ENCODE measurements at regions not wholly inside any gene's neighbourhood (a gene's known extent, or its start where the extent isn't known, plus 50 kb on each side); places are given as distances from the start of the nearest gene placed in this dataset.

GRCh38 chr7:17495655-17496394, 197.4 kb downstream of the AHR start:
- Histone ChIP-seq H3K4me3 (ENCODE audit: low read length) (no peak overlapping the region), H3K4me1 (ENCODE audit: insufficient read depth, low read length) (no peaks in the 10 kb centered on the region), H3K36me3 (ENCODE audit: insufficient read depth, low read length) (no peaks in the 10 kb centered on the region)

GRCh38 chr7:17497136-17497535, 198.7 kb downstream of the AHR start:
- no peaks in the 10 kb centered on the region for H3K4me1 ChIP-seq (ENCODE audit: insufficient read depth, low read length)

More at GRCh38 chr7:17495655-17496394, 197.4 kb downstream of the AHR start:
- Histone ChIP-seq H3K27me3 (ENCODE audit: insufficient read depth, low read length) (no peaks in the 10 kb centered on the region), H3K9me3 (ENCODE audit: low read length) (no peaks in the 10 kb centered on the region), H2AFZ (ENCODE audit: low read depth, low read length) (no peak overlapping the region)

GRCh38 chr7:17497549-17498167, 199.2 kb downstream of the AHR start:
- no peaks in the 10 kb centered on the region for H3K36me3 ChIP-seq (ENCODE audit: insufficient read depth, low read length)
- H3K4me3 ChIP-seq (ENCODE audit: low read length), result no peak overlapping the region
- H3K4me1 ChIP-seq (ENCODE audit: insufficient read depth, low read length), result no peaks in the 10 kb centered on the region
- H2AFZ ChIP-seq (ENCODE audit: low read depth, low read length), result no peak overlapping the region
- no peaks in the 10 kb centered on the region for H3K27me3 ChIP-seq (ENCODE audit: insufficient read depth, low read length)
- H3K9me3 ChIP-seq (ENCODE audit: low read length), result no peaks in the 10 kb centered on the region

More at GRCh38 chr7:17497136-17497535, 198.7 kb downstream of the AHR start:
- no peaks in the 10 kb centered on the region for H3K36me3 ChIP-seq (ENCODE audit: insufficient read depth, low read length)
- no peaks in the 10 kb centered on the region for H3K9me3 ChIP-seq (ENCODE audit: low read length)
- no peaks in the 10 kb centered on the region for H3K27me3 ChIP-seq (ENCODE audit: insufficient read depth, low read length)
- no peak overlapping the region for H3K4me3 ChIP-seq (ENCODE audit: low read length)
- H2AFZ ChIP-seq (ENCODE audit: low read depth, low read length), result no peak overlapping the region

GRCh38 chr7:17498230-17498629, 199.8 kb downstream of the AHR start:
- no peaks in the 10 kb centered on the region for H3K36me3 ChIP-seq (ENCODE audit: insufficient read depth, low read length)
- no peaks in the 10 kb centered on the region for H3K9me3 ChIP-seq (ENCODE audit: low read length)
- no peak overlapping the region for H3K4me3 ChIP-seq (ENCODE audit: low read length)
- H2AFZ ChIP-seq (ENCODE audit: low read depth, low read length), result no peak overlapping the region
- no peaks in the 10 kb centered on the region for H3K27me3 ChIP-seq (ENCODE audit: insufficient read depth, low read length)
- no peaks in the 10 kb centered on the region for H3K4me1 ChIP-seq (ENCODE audit: insufficient read depth, low read length)

- Histone ChIP-seq H2AFZ (ENCODE audit: low read depth, low read length) (no peak overlapping the region), H3K9me3 (ENCODE audit: low read length) (no peaks in the 10 kb centered on the region), H3K36me3 (ENCODE audit: insufficient read depth, low read length) (no peaks in the 10 kb centered on the region), H3K4me3 (ENCODE audit: low read length) (no peak overlapping the region), H3K4me1 (ENCODE audit: insufficient read depth, low read length) (no peaks in the 10 kb centered on the region), H3K27me3 (ENCODE audit: insufficient read depth, low read length) (no peaks in the 10 kb centered on the region)
Observed at GRCh38 chr7:17500736-17501135, 202.3 kb downstream of the AHR start.

- H3K27me3 ChIP-seq (ENCODE audit: insufficient read depth, low read length), result no peaks in the 10 kb centered on the region
- no peak overlapping the region for H2AFZ ChIP-seq (ENCODE audit: low read depth, low read length)
- no peaks in the 10 kb centered on the region for H3K9me3 ChIP-seq (ENCODE audit: low read length)
- no peak overlapping the region for H3K4me3 ChIP-seq (ENCODE audit: low read length)
- H3K4me1 ChIP-seq (ENCODE audit: insufficient read depth, low read length), result no peaks in the 10 kb centered on the region
- no peaks in the 10 kb centered on the region for H3K36me3 ChIP-seq (ENCODE audit: insufficient read depth, low read length)
Observed at GRCh38 chr7:17501441-17502212, 203.2 kb downstream of the AHR start.

- H2AFZ ChIP-seq (ENCODE audit: low read depth, low read length), result no peak overlapping the region
Observed at GRCh38 chr7:17502213-17503060, 204.0 kb downstream of the AHR start.

GRCh38 chr7:17506095-17506494, 207.6 kb downstream of the AHR start:
- Histone ChIP-seq H3K36me3 (ENCODE audit: insufficient read depth, low read length) (no peaks in the 10 kb centered on the region), H2AFZ (ENCODE audit: low read depth, low read length) (no peak overlapping the region), H3K4me1 (ENCODE audit: insufficient read depth, low read length) (no peaks in the 10 kb centered on the region), H3K27me3 (ENCODE audit: insufficient read depth, low read length) (no peaks in the 10 kb centered on the region), H3K4me3 (ENCODE audit: low read length) (no peak overlapping the region), H3K9me3 (ENCODE audit: low read length) (no peaks in the 10 kb centered on the region)

More at GRCh38 chr7:17502213-17503060, 204.0 kb downstream of the AHR start:
- Histone ChIP-seq H3K4me1 (ENCODE audit: insufficient read depth, low read length) (no peaks in the 10 kb centered on the region), H3K4me3 (ENCODE audit: low read length) (no peak overlapping the region), H3K36me3 (ENCODE audit: insufficient read depth, low read length) (no peaks in the 10 kb centered on the region), H3K27me3 (ENCODE audit: insufficient read depth, low read length) (no peaks in the 10 kb centered on the region), H3K9me3 (ENCODE audit: low read length) (no peaks in the 10 kb centered on the region)

- no peak overlapping the region for H2AFZ ChIP-seq (ENCODE audit: low read depth, low read length)
- no peaks in the 10 kb centered on the region for H3K27me3 ChIP-seq (ENCODE audit: insufficient read depth, low read length)
- no peaks in the 10 kb centered on the region for H3K9me3 ChIP-seq (ENCODE audit: low read length)
- no peak overlapping the region for H3K4me3 ChIP-seq (ENCODE audit: low read length)
- no peaks in the 10 kb centered on the region for H3K36me3 ChIP-seq (ENCODE audit: insufficient read depth, low read length)
- H3K4me1 ChIP-seq (ENCODE audit: insufficient read depth, low read length), result no peaks in the 10 kb centered on the region
Observed at GRCh38 chr7:17506596-17506995, 208.1 kb downstream of the AHR start.

GRCh38 chr7:17507717-17508116, 209.3 kb downstream of the AHR start:
- H2AFZ ChIP-seq (ENCODE audit: low read depth, low read length), result no peak overlapping the region
- no peaks in the 10 kb centered on the region for H3K36me3 ChIP-seq (ENCODE audit: insufficient read depth, low read length)

GRCh38 chr7:17512181-17512675, 213.8 kb downstream of the AHR start:
- no peak overlapping the region for H2AFZ ChIP-seq (ENCODE audit: low read depth, low read length)
- no peak overlapping the region for H3K4me3 ChIP-seq (ENCODE audit: low read length)
- H3K36me3 ChIP-seq (ENCODE audit: insufficient read depth, low read length), result no peaks in the 10 kb centered on the region
- no peaks in the 10 kb centered on the region for H3K4me1 ChIP-seq (ENCODE audit: insufficient read depth, low read length)
- H3K27me3 ChIP-seq (ENCODE audit: insufficient read depth, low read length), result no peaks in the 10 kb centered on the region
- H3K9me3 ChIP-seq (ENCODE audit: low read length), result no peaks in the 10 kb centered on the region

More at GRCh38 chr7:17507717-17508116, 209.3 kb downstream of the AHR start:
- Histone ChIP-seq H3K4me3 (ENCODE audit: low read length) (no peak overlapping the region), H3K9me3 (ENCODE audit: low read length) (no peaks in the 10 kb centered on the region), H3K27me3 (ENCODE audit: insufficient read depth, low read length) (no peaks in the 10 kb centered on the region), H3K4me1 (ENCODE audit: insufficient read depth, low read length) (no peaks in the 10 kb centered on the region)

- Histone ChIP-seq H3K4me1 (ENCODE audit: insufficient read depth, low read length) (no peaks in the 10 kb centered on the region), H3K4me3 (ENCODE audit: low read length) (no peak overlapping the region), H3K27me3 (ENCODE audit: insufficient read depth, low read length) (no peaks in the 10 kb centered on the region), H3K36me3 (ENCODE audit: insufficient read depth, low read length) (no peaks in the 10 kb centered on the region), H2AFZ (ENCODE audit: low read depth, low read length) (no peak overlapping the region), H3K9me3 (ENCODE audit: low read length) (no peaks in the 10 kb centered on the region)
Observed at GRCh38 chr7:17516771-17517170, 218.3 kb downstream of the AHR start.

All from neuron (in vitro differentiated cells).